ENCODE measurements at regions not wholly inside any gene's neighbourhood (a gene's known extent, or its start where the extent isn't known, plus 50 kb on each side); places are given as distances from the start of the nearest gene placed in this dataset.
"Not testable (repeated sequence)": the region's sequence is repeated elsewhere in the genome, so short reads cannot be mapped to it uniquely, and the experiment has no call there.

GRCh38 chr16:25550647-25551046 lies 141.1 kb upstream of the HS3ST4 start:
- WGBS, 2 donors: 97 to 100% methylated on average over 1 of the region's 1 CpG
- Histone ChIP-seq H3K4me1 (no peaks in the 10 kb centered on the region), H3K9me3 (no peaks in the 10 kb centered on the region), H3K27me3 (no peaks in the 10 kb centered on the region), H3K4me3 (no peak overlapping the region), H3K27ac (no peak overlapping the region), H3K36me3 (ENCODE audit: low read depth, missing control alignments) (no peaks in the 10 kb centered on the region)
- DNase-seq: no peak
- intact Hi-C loops (cut with DNase I; ENCODE audit: low total_unique reads): no loop called here
- TF ChIP-seq, protein P1, sequence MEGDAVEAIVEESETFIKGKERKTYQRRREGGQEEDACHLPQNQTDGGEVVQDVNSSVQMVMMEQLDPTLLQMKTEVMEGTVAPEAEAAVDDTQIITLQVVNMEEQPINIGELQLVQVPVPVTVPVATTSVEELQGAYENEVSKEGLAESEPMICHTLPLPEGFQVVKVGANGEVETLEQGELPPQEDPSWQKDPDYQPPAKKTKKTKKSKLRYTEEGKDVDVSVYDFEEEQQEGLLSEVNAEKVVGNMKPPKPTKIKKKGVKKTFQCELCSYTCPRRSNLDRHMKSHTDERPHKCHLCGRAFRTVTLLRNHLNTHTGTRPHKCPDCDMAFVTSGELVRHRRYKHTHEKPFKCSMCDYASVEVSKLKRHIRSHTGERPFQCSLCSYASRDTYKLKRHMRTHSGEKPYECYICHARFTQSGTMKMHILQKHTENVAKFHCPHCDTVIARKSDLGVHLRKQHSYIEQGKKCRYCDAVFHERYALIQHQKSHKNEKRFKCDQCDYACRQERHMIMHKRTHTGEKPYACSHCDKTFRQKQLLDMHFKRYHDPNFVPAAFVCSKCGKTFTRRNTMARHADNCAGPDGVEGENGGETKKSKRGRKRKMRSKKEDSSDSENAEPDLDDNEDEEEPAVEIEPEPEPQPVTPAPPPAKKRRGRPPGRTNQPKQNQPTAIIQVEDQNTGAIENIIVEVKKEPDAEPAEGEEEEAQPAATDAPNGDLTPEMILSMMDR (IDR thresholded peaks at IDR 0.05): no peak
- no peak for TF ChIP-seq POLR2A (IDR thresholded peaks at IDR 0.05)

DNA sequence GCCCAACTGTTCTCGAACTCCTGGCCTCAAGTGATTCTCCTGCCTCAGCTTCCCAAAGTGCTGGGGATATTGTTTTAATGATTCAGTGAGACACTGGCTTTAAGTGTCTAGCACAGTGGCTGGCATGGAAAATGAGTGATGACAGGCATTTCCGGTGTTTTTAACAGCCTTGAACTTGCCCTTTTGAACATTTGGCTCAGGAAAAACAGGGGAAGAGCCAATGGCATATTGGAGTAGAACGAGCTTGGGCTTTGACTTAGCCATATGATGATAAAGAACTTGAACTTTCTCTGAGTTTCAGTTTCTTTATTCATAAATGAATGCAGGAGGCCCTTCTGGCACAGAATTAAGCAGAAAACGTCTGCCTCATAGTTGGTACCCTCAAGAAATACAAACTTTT lies 145.0 kb upstream of the HS3ST4 start:
- Histone ChIP-seq H3K27me3 (no peaks in the 10 kb centered on the region), H3K36me3 (ENCODE audit: low read depth, missing control alignments) (no peaks in the 10 kb centered on the region), H3K4me1 (no peaks in the 10 kb centered on the region), H3K9me3 (no peaks in the 10 kb centered on the region), H3K4me3 (no peak overlapping the region), H3K27ac (no peak overlapping the region)
- TF ChIP-seq, protein P1 (IDR thresholded peaks at IDR 0.05): no peak
- TF ChIP-seq POLR2A (IDR thresholded peaks at IDR 0.05): no peak
- intact Hi-C loops (cut with DNase I; ENCODE audit: low total_unique reads): no loop called here
- WGBS, 2 donors: 53 to 60% methylated on average over 4 of the region's 4 CpGs
- DNase-seq: no peak

DNA sequence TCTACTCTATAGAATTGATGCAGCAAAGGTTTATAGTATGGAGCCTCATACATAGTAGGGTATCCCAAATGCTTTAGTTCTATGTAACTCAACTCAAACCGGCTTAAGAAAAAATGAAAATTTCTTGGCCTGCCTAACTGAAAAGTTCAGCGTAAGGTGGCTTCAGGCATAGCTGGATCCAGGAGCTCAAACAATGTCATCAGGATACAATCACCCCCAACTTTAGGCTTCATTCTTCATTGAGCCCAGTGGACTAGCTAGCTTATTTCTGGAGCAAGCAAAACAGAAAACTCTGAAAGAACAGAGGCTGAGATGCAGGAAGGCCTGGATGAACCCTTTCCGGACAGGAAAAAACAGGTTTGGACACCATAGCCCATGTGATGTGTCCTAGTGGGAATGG lies 147.5 kb upstream of the HS3ST4 start:
- WGBS, 2 donors: 92 to 96% methylated on average over 3 of the region's 3 CpGs

GRCh38 chr16:25542306-25542705 lies 149.5 kb upstream of the HS3ST4 start:
- Histone ChIP-seq H3K4me3 (no peak overlapping the region), H3K9me3 (no peaks in the 10 kb centered on the region), H3K27ac (no peak overlapping the region), H3K4me1 (no peaks in the 10 kb centered on the region), H3K36me3 (ENCODE audit: low read depth, missing control alignments) (no peaks in the 10 kb centered on the region), H3K27me3 (no peaks in the 10 kb centered on the region)
- TF ChIP-seq, protein P1 (IDR thresholded peaks at IDR 0.05): no peak
- no peak for TF ChIP-seq POLR2A (IDR thresholded peaks at IDR 0.05)
- WGBS, 2 donors: 70 to 78% methylated on average over 3 of the region's 3 CpGs
- DNase-seq: no peak
- intact Hi-C loops (cut with DNase I; ENCODE audit: low total_unique reads): no loop called here

More for the DNA sequence above, 147.5 kb upstream of the HS3ST4 start:
- H3K27me3 ChIP-seq: no peaks in the 10 kb centered on the region
- H3K36me3 ChIP-seq (ENCODE audit: low read depth, missing control alignments): no peaks in the 10 kb centered on the region
- no peak overlapping the region for H3K4me3 ChIP-seq
- H3K4me1 ChIP-seq: no peaks in the 10 kb centered on the region
- intact Hi-C loops (cut with DNase I; ENCODE audit: low total_unique reads): no loop called here
- TF ChIP-seq, protein P1 (IDR thresholded peaks at IDR 0.05): no peak
- no peak for TF ChIP-seq POLR2A (IDR thresholded peaks at IDR 0.05)
- H3K9me3 ChIP-seq: no peaks in the 10 kb centered on the region
- DNase-seq: no peak
- no peak overlapping the region for H3K27ac ChIP-seq

GRCh38 chr16:25539767-25540166 lies 152.0 kb upstream of the HS3ST4 start:
- 71 to 80% methylated on average over 12 of the region's 12 CpGs for WGBS, 2 donors
- H3K4me1 ChIP-seq; intact Hi-C loops (cut with DNase I; ENCODE audit: low total_unique reads): not testable (repeated sequence)

More at GRCh38 chr16:25539767-25540166, 152.0 kb upstream of the HS3ST4 start:
- not testable (repeated sequence) for H3K9me3 ChIP-seq; H3K4me3 ChIP-seq; H3K36me3 ChIP-seq (ENCODE audit: low read depth, missing control alignments); DNase-seq; H3K27ac ChIP-seq; H3K27me3 ChIP-seq
